Hindlimb muscle (tissue), 1 donor: ENCODE measurements at regions not wholly inside any gene's neighbourhood (a gene's known extent, or its start where the extent isn't known, plus 50 kb on each side); places are given as distances from the start of the nearest gene placed in this dataset.

Experiments
- DNase-seq: peaks from one replicate; pipeline ENCODE4 v3.0.0-alpha.2; 2013

GRCh38 chr2:196445991-196446390 lies 193.5 kb upstream of the CCDC150 start:
- DNase-seq = no peak

- no peak for DNase-seq
Measured at GRCh38 chr2:196448407-196449079, 191.0 kb upstream of the CCDC150 start.

- no peak for DNase-seq
Measured at GRCh38 chr2:196449083-196449482, 190.4 kb upstream of the CCDC150 start.

GRCh38 chr2:196452758-196453157 lies 186.8 kb upstream of the CCDC150 start:
- DNase-seq = no peak

GRCh38 chr2:196453613-196454047 lies 185.9 kb upstream of the CCDC150 start:
- peak; percentile 58 for DNase-seq

GRCh38 chr2:196454492-196454891 lies 185.0 kb upstream of the CCDC150 start:
- no peak for DNase-seq

GRCh38 chr2:196459539-196459938 lies 180.0 kb upstream of the CCDC150 start:
- no peak for DNase-seq

- no peak for DNase-seq
Measured at GRCh38 chr2:196463706-196464105, 175.8 kb upstream of the CCDC150 start.

- DNase-seq = no peak
Measured at GRCh38 chr2:196464311-196464710, 175.2 kb upstream of the CCDC150 start.

- DNase-seq = no peak
Measured at GRCh38 chr2:196466581-196466980, 172.9 kb upstream of the CCDC150 start.

GRCh38 chr2:196468394-196468793 lies 171.1 kb upstream of the CCDC150 start:
- no peak for DNase-seq

- DNase-seq = no peak
Measured at GRCh38 chr2:196473617-196474016, 165.9 kb upstream of the CCDC150 start.

- DNase-seq = no peak
Measured at GRCh38 chr2:196475611-196476010, 163.9 kb upstream of the CCDC150 start.

GRCh38 chr2:196478588-196478987 lies 160.9 kb upstream of the CCDC150 start:
- no peak for DNase-seq

GRCh38 chr2:196479350-196479749 lies 160.2 kb upstream of the CCDC150 start:
- no peak for DNase-seq

GRCh38 chr2:196480653-196481323 lies 158.7 kb upstream of the CCDC150 start:
- DNase-seq = no peak

GRCh38 chr2:196481324-196481697 lies 158.2 kb upstream of the CCDC150 start:
- no peak for DNase-seq

- DNase-seq = no peak
Measured at GRCh38 chr2:196482119-196483065, 157.1 kb upstream of the CCDC150 start.

GRCh38 chr2:196486146-196486545 lies 153.4 kb upstream of the CCDC150 start:
- DNase-seq = peak; percentile 25

- no peak for DNase-seq
Measured at GRCh38 chr2:196487417-196487816, 152.1 kb upstream of the CCDC150 start.

GRCh38 chr2:196489371-196489770 lies 150.1 kb upstream of the CCDC150 start:
- no peak for DNase-seq

GRCh38 chr2:196492946-196493345 lies 146.6 kb upstream of the CCDC150 start:
- no peak for DNase-seq

- no peak for DNase-seq
Measured at GRCh38 chr2:196498962-196499361, 140.6 kb upstream of the CCDC150 start.
